MM.1S (cell line): ENCODE measurements at regions not wholly inside any gene's neighbourhood (a gene's known extent, or its start where the extent isn't known, plus 50 kb on each side); places are given as distances from the start of the nearest gene placed in this dataset.

ENCODE experiments used
- CTCF ChIP-seq: fragments of 300-600 bp; sonication (generic); IDR thresholded peaks from 2 replicates; pipeline ENCODE4 v1.5.1; 2016; ENCODE audit warnings: antibody characterized with exemption, low read length, mixed read lengths
- EZH2 ChIP-seq: fragments of 300-600 bp; sonication (generic); optimal IDR thresholded peaks from 2 replicates; pipeline ENCODE3; 2017; ENCODE audit warnings: low read depth, mild to moderate bottlenecking, antibody characterized with exemption, low read length, mixed read lengths

DNA sequence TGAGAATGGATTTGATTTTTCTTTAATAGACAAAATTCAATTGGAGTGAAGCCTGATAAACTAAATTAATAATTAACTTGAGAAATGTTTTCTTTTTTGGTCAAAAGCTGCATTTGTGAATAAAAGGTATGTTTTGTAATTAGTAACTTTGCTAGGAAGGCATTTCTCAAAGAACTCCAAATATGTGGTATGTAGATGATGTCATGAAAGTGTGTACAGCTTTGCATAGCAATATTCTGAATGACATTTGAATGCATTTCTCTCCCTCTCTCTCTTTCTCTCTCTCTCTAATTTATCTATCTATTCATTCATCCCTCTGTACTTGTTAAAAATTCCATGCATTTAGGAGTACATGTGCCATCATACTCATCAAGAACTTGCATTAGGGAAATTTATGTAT is 109.1 kb upstream of the ADAMTS5 start:
- TF ChIP-seq CTCF (no peak), EZH2 (no peak)
